ENCODE measurements at regions not wholly inside any gene's neighbourhood (a gene's known extent, or its start where the extent isn't known, plus 50 kb on each side); places are given as distances from the start of the nearest gene placed in this dataset.

DNA sequence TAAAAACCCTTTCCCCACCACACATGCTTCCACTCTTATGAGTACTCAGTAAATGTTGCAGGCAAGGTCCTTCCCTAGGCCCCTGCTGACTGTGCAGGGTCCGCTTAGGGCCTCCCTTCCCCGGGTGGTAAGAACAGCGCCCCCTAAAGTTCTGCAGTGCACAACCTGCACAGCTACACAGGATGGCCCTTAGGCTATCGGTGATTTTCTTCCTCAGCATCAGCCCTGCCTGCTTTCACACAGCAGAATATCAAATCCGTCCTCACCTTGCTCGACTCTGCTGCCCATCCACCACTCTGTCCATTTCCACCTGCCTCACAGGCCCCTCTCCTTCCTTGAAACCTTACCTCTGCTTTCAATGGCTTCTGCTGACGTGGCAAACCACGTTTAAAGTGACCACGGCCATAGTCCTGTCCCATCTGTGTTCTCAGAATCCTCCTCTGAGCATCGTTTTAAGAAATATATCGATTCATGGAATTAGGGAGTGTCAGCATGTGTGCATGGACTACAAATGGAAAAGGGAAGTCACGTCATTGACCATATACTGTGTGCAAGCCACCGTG is 51.4 kb upstream of the TMEM132E start:
- DNase-seq = no peak

DNA sequence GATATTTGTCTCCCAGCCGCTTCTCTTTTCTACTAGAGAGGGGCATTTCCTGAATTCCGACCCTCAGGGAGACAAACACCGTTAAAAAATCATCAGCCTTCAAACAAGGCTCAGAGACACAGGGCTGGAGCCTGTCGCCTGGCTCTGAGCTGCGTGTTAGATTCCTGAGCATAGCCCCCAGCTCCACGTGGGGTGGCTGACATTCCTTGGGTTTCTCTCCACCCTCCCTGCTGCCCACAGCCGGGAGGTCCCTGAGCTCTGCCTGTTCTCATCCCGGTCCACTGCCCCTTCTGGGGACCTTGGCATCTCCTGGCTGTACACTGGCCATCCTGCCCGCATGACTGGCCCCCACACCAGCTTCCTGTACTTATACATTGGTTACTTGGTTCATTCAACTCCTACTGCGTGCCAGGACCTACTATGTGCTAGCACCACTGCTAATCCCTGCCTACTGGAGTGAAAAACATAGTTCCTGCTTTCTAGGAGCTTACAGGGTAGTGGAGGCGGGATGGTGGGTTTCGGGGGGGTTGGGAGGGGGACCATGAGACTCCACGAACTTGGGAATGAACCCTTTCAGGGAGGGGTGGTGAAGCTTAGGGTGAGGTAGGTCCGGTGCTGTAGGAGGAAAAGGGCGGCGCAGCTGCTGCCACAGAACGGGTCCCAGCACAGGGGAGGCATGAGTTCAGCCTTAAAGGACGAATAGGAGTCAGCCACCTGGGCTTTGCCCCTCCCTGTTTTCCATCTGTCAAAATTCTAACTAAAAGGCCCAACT is 52.1 kb upstream of the TMEM132E start:
- no peak for DNase-seq

DNA sequence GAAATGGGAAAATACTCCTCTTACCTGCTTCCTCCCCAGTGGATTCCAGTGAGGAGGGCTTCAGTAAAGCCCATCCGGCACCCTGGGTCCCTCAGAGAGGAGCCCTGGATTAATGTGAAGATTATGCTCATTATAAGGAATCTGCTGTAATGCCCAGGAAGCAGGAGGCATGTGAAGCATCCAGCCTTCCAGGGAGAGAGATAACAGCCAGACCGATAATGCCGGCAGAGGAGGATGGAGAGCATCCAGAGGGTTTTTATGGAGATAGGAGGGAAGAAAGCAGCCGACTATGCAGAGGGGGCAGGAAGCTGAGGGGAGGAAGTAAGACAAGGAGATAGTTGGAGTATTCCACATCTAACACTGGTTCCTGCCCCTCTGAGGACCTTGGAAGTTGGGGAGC is 53.7 kb upstream of the TMEM132E start:
- no peak for DNase-seq

DNA sequence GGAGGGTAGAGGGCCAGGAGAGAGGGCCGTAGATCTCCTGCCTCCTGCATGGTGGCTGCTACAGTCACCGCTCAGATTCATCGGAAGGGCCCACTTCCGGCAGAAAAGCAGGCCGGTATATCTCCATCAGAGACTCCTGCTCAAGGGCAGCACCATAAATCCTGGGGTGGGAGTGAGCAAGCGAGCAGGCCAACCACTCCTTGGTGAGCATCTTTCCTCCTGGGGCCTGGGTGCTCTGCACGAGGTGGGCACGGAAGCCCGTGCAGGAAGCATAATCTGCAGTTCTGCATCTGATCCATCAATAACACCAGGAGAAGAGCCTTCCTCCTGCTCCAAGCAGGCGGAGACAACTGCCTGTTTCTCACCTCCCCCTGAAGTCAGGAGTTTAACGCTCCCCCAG is 57.4 kb upstream of the TMEM132E start:
- DNase-seq = no peak

DNA sequence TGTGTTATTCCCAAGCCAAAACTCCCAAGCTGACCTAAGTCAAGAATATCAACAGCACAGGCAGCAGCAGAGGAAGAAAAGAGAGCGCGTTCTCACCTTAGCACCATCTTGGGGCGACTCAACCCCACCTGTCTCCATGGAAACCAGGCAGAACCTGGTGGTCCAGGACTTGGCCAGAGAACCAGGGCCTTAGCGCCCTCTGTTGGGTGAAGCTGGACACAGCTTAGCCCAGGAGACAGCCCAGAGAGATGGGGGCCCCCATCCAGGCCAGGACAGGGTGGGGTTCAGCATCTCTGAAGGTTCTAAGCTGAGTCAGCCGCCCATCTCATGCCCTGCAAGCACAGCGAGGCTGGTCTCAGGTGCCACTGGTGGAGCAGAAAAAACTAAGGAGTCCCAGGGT is 60.1 kb upstream of the TMEM132E start:
- DNase-seq = no peak

DNA sequence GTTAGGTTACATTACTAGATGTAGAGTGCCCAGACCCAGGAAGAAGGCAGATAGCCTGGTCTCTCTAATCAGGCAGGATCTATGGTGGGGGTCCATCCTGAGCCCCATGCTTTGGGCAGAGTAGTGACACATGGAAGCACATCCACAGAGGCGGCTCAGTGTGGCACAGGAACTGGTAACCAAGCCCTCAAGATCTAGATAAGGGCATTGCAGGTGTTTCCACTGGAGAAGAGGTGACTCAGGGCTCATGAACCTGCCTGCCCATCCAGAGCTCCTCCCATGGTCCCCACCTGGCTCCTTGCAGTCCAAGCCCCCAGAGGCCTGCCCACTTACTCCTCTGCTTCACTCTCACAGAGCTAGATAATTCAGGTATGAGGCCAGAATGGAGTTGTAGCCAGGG is 62.0 kb upstream of the TMEM132E start:
- DNase-seq = no peak

DNA sequence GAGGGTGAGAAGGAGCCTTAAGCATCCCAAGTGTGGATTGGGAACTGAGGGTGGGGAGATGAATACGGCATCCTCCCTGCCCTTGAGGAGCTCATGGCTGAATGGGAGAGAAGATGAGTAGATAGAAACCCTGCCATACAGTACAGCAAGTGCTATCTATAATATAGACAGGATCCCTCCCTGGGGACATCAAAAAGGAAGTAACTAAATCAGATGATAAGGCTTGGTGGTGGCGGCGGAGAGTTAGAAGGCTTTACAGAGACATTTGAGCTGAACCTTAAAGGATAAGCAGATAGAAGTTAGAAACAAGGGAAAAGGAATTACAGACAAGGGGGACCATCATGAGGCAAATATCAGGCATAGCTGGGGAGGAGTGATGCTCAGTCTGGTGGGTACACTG is 67.5 kb upstream of the TMEM132E start:
- no peak for DNase-seq

DNA sequence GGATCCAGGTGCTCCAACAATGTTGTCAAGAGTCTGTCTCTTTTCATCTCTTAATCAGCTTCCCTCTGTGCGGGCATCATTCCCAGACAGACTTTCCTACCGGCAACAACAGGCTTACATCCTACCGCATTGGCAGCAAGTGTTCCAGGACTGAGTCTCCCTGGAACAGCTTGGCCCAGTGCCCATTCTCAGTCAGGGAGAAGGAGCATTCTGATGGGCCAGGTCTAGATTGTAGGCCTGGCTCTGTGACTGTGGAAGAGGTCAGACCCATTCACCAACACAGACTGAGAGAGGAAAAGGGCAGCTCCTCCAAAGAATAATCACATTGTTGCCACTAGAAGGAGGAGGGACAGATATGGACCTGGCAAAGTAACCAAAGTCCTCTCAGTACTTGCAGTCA is 68.1 kb upstream of the TMEM132E start:
- no peak for DNase-seq

DNA sequence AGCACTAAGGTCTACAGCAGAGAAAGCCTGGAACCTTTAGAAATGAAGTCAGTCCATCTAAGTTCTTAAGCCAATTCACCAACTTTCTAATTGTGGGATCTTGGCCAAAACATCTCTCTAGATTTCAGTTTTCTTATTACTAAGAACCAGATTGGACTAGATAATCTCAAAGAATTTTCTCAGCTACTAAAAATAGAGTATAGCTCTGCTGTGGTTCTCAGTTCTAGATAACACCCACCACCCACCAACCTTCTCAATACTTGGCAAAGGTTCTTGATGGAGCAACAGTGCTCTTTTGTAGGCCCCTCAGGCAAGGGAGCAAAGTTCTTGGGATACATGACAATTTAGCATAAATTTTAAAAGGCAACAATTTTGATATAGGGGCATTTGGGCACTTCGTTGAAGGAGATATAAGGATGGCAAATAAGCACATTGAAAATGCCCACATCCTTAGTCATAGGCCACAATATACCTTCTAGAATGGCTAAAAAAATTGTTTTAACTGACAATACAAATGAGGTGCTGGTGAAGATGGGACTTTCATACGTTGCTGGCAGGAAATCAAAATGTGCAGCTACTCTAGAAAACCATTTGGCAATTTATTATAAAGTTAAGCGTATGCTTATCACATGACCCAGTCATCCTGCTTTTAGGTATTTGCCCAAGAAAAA is 74.4 kb upstream of the TMEM132E start:
- no peak for DNase-seq

DNA sequence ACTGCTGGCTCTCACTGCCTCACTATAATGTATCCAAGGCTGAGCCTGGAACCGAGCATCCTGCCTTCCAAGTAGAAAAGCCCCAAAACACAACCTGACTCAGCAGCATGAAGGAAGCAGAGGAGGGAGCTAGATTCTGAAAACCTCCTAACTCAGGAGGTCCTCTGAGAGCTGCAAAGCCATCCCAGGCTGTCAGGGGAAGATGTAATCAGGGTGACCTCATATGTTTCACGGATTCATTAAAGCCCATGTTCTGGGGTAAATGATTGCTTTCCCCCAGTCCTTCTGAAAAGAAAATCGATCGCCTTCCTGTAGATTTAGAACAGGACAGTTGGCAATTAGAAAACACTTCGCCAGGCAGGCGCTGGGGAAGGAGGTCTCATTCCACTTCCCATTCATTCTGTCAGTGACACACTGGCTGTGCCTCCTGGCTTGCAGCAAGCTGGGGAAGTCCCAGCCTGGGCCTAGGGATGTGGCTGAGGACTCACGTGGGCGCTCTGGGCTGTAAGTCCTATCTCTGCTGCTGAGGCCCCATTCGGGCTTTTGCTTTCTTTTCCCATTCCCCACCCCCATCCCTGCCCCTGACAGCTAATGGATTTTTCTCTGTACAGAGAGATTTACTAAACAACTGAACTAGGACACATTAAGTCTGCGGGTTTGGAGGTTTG is 75.7 kb upstream of the TMEM132E start:
- DNase-seq = no peak

DNA sequence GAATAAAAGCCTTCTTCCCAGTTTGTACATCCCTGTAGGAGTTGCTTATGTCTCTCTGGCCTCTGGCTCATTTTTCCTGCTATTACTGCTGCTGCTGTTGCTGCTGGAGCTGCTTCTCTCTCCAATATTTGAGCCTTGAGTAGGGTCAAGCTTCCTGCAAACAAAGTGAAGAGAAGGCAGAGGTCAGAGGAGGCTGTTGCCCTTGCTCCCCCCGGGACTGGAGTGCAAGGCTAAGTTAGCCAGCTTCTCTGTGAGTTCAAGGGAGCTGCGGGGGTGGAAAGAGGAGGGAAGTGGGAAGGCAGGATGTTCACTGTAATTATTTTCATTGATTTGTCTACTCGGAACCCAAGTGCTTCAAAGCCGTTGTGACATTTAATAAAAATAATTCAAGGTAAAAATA is 77.0 kb upstream of the TMEM132E start:
- DNase-seq = no peak

DNA sequence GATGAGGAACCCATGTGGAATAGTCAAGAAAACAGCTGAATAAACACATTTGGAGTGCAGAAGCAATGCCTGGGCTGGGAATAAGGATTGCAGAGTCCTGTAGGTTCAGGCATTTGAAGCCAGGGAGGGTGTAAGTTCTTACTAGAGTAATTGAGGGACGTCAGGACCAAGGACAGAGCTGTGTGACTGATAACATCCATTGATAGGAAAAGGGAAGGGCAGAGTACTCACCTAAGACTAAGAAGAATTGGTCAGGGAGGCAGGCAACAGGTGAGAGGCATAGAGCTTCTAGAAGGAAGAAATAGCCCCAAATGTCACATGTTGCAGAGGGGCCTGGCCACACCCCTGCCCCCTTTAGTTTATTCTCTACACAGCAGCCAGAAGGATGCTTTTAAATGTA is 79.8 kb upstream of the TMEM132E start:
- DNase-seq = no peak

DNA sequence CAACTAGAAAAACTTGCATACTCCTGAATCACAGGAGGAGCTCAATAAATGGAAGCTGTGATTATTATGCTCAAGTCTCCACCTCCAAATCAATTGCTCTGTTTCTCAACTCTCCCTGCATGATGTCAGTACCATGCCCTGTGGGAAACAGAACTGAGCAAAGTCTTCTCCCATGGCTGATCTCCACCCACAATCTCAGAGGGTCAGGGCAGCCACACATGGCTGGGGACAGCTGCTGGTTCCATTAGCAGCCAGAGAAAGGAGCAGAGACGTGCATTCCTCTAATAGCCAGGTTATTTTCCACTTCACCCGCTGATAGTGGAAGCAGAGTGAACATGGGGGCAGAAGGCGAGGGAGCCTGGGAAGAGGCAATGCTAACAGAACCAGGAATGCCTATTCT is 85.5 kb upstream of the TMEM132E start:
- no peak for DNase-seq

DNA sequence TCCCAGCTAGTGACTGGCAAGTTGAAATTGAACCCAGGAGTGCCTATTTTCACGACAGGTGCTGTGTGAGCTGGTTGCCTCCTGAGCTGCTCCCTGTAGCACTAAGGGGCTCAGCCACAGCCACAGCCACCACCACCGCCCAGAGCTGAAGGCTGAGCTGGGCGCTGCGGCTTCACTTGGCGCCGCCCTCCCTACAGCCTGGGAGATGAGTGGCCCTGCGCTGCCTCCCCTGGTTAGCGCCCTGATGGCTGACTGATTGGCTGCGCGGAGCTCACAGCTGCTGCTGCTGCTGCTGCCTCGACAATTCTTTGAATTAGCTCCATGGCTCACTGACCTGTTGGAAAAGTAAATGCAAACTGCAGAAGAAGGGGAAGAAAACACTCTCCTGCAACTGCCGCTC is 91.8 kb upstream of the TMEM132E start:
- no peak for DNase-seq

DNA sequence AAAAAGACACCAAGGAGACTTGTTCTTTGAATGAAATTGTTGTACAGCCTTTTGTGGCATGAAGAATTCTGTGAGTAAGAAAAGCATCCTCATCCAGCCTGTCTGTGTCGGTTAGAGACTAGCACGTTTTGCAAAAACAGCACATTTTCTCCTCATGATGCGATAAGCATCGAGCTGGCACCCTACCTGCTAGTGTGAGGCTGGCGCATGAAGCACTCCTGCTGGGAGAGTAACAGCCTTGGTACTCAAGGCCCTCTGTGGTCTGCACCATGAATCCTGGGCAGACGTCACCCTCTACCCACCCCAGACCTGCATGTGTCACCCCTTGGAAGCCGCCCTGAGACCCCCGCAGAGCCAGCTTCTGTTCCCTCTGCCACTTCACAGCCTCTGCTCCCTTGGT is 92.6 kb upstream of the TMEM132E start:
- DNase-seq = no peak

DNA sequence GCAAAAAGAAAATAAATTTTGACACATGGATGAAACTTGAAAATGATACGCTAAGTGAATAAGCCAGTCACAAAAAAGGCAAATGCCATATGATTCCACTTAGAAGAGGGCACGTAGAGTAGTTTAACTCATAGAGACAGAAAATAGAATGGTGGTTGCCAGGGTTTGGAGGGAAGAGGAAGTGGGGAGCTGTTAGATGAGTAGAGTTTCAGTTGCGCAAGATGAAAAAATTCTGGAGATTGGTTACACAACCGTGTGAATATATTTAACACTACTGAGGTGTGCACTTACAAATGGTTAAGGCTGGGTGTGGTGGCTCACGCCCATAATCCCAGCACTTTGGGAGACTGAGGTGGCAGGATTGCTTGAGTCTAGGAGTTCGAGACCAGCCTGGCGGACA is 93.4 kb upstream of the TMEM132E start:
- no peak for DNase-seq

DNA sequence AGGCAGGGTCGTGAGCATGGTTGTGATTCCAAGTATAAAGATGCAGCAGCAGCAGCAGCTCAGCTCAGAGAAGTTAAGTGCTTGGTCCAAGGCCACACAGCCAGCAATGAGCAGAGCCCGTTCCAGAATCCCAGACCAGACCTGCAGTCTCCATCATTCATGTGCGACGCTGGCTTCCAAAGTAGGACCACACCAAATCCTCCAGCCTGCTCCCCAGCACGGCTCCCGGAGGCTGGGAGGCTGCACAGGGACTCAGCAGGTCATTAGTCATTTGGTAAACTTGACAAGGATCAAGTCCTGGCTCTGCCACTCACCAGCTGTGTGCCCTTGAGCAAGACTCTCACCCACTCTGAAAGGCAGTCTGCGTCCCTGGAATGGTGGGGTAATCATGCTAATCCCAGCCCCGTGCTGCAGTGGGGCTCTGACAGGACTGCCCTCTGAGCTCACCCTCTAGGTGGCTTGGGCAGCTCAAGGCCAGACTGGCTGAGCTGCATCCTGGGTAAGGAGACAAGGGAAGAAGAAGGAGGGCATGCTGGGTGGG is 95.1 kb upstream of the TMEM132E start:
- no peak for DNase-seq

DNA sequence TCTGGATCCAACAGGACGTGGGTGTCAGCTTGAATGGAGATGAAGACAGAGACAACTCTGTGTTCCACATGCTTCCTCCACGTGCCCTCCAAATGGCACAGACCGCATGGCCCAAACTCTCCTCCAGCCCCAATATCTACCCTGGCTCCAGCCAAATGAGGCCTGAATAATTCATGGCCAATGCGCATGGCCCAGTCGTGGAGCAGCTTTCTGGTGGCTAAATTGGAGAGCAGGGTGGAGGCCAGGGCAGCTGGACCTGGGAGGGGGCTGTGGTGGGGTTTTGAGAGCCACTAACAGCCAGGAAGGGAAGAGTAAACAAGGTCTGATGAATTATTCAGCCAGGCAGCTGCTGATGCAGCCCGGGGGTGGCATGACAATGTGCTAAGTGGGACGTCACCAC is 96.7 kb upstream of the TMEM132E start:
- no peak for DNase-seq

DNA sequence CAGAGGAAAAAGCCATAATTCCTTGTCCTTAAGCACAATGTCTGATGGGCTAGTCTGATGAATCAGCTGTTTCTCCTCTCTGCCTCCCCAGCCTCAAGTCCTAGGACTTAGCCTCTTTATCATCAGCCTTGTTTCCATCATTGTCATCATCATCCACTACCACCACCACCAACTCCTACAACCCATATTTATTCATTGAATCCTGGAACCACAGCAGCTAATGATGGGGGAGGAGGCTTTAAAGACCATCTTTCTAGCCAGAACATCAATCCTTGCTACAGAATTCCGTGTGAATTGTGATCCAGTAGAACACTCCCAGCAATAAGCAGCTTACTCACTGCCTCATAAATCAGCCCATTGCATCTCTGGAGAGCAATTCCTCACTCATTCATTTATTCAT is 97.6 kb upstream of the TMEM132E start:
- no peak for DNase-seq

DNA sequence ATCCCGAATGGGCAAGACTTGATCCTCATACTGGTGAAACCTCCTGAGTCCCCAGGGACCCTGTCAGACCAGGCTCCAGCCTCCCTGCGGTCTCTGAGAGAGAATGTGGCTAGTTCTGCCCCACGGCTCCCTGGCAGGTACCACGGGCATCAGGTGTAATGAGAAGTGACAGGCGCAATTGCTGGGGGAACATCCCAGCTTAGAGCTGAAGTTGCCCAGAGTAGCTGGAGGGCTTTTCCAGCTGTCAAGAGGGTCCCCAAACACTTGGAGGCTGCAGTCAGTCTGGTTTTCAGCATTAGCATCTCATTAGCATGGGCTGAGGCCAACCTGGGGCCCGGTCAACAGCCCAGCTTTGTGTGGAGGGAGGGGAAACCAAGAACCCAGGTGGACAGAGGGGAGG is 100.0 kb upstream of the TMEM132E start:
- no peak for DNase-seq

DNA sequence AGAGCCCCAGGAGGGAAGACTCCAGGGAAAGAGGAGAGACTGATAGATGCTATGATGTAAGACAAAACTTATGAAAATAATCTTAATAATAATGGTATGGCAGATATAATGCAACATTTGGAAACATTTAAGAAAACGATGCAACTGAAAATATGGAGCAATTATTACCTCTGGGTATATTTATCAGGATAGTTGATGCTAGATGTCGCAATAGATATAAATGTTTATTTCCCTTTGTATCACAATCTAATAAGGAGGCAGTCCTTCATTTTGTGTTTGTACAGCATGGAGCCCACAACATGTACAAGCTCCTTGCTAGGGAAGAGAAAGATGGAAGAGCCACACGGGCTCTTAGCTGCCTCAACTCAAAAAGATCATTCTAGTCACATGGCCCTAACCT is 101.1 kb upstream of the TMEM132E start:
- DNase-seq = no peak

DNA sequence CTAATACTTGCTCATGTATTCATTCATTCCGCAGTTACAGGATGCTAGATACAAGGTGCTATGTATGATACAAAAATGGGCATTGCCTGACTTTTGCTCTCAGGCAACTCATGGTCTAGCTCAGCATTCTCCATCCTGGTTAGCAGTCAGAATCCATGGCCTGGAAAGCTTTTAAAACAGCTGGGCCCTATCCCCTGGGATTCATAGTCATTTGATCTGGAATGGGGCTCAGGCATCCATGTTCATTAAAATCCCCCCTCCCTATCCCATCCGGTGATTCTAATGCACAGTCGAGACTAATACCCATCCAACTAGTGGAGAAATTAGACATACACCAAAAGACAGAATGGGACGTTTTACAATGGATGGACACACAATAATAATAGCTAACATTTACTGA is 104.1 kb upstream of the TMEM132E start:
- DNase-seq = no peak

DNA sequence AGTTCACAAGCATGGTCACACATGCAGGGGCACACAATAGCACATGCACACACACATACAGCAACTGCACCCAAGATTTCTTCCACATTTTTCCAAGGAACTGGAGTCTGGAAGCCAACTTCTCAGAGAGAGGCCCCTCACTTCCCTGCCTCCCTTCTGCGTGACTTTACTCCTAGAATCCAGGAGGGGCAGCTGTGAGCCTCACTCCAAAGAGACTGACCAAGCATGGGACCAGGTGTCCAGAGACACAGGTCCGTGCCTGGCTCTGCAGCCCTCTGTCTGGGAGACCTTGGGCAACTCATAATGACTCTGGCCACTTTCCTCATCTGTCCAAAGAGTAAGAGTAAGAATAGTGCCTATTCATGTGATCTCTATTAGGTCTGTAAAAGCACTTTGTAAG is 104.7 kb upstream of the TMEM132E start:
- no peak for DNase-seq

DNA sequence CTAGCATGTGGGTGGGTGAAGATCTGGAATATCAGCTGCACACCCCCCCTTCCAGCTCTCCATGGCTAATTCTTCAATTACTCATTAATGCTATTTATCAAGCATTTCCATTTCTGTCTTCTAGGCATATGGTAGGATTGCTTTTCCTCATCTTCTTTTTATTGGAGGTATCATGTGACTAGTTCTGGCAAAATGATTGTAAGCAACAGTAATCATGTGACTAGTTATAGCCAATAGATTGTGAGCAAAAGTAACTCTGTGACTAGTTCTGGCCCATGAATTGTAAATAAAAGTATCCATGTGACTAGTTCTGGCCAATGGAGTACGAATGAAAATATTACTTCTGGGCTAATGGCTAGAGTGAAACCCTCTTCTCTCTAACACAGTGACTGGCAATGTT is 107.0 kb upstream of the TMEM132E start:
- no peak for DNase-seq
